ENCODE measurements at regions not wholly inside any gene's neighbourhood (a gene's known extent, or its start where the extent isn't known, plus 50 kb on each side); places are given as distances from the start of the nearest gene placed in this dataset.
"Not testable (repeated sequence)": the region's sequence is repeated elsewhere in the genome, so short reads cannot be mapped to it uniquely, and the experiment has no call there.

- Mint-ChIP-seq H3K9me3 (ENCODE audit: unreplicated experiment) (no peaks in the 10 kb centered on the region), H3K36me3 (ENCODE audit: unreplicated experiment) (peaks cover 2% of the 10 kb centered on the region), H3K4me3 (ENCODE audit: unreplicated experiment) (no peak overlapping the region), H3K27me3 (ENCODE audit: unreplicated experiment) (peaks cover 2% of the 10 kb centered on the region), H3K27ac (ENCODE audit: unreplicated experiment) (no peak overlapping the region), H3K4me1 (ENCODE audit: low read depth, unreplicated experiment) (no peaks in the 10 kb centered on the region)
- DNase-seq = no peak
- TF ChIP-seq CTCF (IDR thresholded peaks at IDR 0.05; ENCODE audit: partially characterized antibody, unreplicated experiment) = no peak
Measured at GRCh38 chr10:125231813-125232475, 71.6 kb upstream of the CTBP2 start.

DNA sequence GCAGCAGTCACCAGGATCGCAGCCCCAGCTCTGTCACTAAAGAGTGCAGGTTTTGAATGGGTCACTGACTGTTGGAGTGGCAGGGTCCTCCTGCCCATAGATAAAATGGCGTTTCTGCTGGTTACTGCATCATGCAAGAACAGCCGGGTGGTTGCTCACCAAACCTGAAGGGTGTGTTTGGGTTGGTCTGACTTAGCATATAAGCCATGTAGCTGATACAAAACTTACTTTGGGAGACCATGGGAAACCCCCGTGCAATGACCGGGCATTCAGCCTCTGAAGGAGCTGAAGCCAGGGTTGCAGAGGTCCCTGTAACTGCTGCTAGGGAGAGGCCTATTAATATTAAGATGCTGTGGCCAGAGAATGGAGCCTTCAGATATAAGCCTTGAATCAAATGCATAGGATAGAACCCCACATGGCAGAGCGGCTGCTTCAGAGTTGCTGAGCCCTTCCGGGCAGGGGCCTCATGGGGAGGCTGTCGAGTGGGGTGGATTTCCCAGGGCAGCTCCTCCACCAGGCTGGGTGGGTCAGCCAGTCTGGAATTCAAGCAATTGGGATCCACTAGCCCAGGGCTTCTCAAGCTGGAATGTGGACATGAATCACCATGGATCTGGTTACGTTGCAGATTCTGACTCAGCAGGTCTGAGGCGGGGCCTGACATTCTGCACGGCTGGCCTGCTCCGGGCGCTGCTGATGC is 70.9 kb upstream of the CTBP2 start:
- H3K4me3 Mint-ChIP-seq (ENCODE audit: unreplicated experiment) = no peak overlapping the region
- no peak for DNase-seq
- H3K27me3 Mint-ChIP-seq (ENCODE audit: unreplicated experiment) = peaks cover 2% of the 10 kb centered on the region
- H3K27ac Mint-ChIP-seq (ENCODE audit: unreplicated experiment) = no peak overlapping the region
- H3K36me3 Mint-ChIP-seq (ENCODE audit: unreplicated experiment) = no peaks in the 10 kb centered on the region
- TF ChIP-seq CTCF (IDR thresholded peaks at IDR 0.05; ENCODE audit: partially characterized antibody, unreplicated experiment) = no peak
- no peaks in the 10 kb centered on the region for H3K4me1 Mint-ChIP-seq (ENCODE audit: low read depth, unreplicated experiment)
- H3K9me3 Mint-ChIP-seq (ENCODE audit: unreplicated experiment) = no peaks in the 10 kb centered on the region

GRCh38 chr10:125230251-125230650 is 69.9 kb upstream of the CTBP2 start:
- no peak for DNase-seq
- H3K4me1 Mint-ChIP-seq (ENCODE audit: low read depth, unreplicated experiment) = no peaks in the 10 kb centered on the region
- H3K9me3 Mint-ChIP-seq (ENCODE audit: unreplicated experiment) = peaks cover 2% of the 10 kb centered on the region
- no peak overlapping the region for H3K27ac Mint-ChIP-seq (ENCODE audit: unreplicated experiment)
- H3K27me3 Mint-ChIP-seq (ENCODE audit: unreplicated experiment) = peaks cover 2% of the 10 kb centered on the region
- H3K36me3 Mint-ChIP-seq (ENCODE audit: unreplicated experiment) = no peaks in the 10 kb centered on the region
- no peak overlapping the region for H3K4me3 Mint-ChIP-seq (ENCODE audit: unreplicated experiment)
- TF ChIP-seq CTCF (IDR thresholded peaks at IDR 0.05; ENCODE audit: partially characterized antibody, unreplicated experiment) = no peak

DNA sequence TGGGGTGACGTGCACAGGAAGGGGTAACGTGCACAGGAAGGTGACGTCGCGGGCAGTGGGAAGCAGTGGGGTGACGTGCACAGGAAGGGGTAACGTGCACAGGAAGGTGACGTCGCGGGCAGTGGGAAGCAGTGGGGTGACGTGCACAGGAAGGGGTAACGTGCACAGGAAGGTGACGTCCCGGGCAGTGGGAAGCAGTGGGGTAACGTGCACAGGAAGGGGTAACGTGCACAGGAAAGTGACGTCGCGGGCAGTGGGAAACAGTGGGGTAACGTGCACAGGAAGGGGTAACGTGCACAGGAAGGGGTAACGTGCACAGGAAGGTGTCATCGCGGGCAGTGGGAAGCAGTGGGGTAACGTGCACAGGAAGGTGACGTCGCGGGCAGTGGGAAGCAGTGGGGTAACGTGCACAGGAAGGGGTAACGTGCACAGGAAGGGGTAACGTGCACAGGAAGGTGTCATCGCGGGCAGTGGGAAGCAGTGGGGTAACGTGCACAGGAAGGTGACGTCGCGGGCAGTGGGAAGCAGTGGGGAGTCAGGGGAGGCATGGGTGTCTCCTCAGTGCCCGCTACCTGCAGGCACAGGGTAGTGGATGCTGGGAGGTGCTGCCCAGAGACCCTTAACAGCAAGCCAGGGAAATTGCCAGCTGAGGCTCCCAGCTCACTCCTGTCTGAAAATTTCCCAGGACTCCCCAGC is 68.0 kb upstream of the CTBP2 start:
- not testable (repeated sequence) for H3K27ac Mint-ChIP-seq (ENCODE audit: unreplicated experiment); H3K36me3 Mint-ChIP-seq (ENCODE audit: unreplicated experiment); H3K4me1 Mint-ChIP-seq (ENCODE audit: low read depth, unreplicated experiment); H3K27me3 Mint-ChIP-seq (ENCODE audit: unreplicated experiment); DNase-seq; H3K9me3 Mint-ChIP-seq (ENCODE audit: unreplicated experiment); H3K4me3 Mint-ChIP-seq (ENCODE audit: unreplicated experiment)

- H3K36me3 Mint-ChIP-seq (ENCODE audit: unreplicated experiment) = no peaks in the 10 kb centered on the region
- DNase-seq = no peak
- peaks cover 9% of the 10 kb centered on the region for H3K4me1 Mint-ChIP-seq (ENCODE audit: low read depth, unreplicated experiment)
- H3K27me3 Mint-ChIP-seq (ENCODE audit: unreplicated experiment) = peaks cover 5% of the 10 kb centered on the region
- H3K4me3 Mint-ChIP-seq (ENCODE audit: unreplicated experiment) = no peak overlapping the region
- H3K9me3 Mint-ChIP-seq (ENCODE audit: unreplicated experiment) = peaks cover 2% of the 10 kb centered on the region
- no peak overlapping the region for H3K27ac Mint-ChIP-seq (ENCODE audit: unreplicated experiment)
- no peak for TF ChIP-seq CTCF (IDR thresholded peaks at IDR 0.05; ENCODE audit: partially characterized antibody, unreplicated experiment)
Measured at GRCh38 chr10:125227546-125227945, 67.2 kb upstream of the CTBP2 start.

All from glutamatergic neuron (in vitro differentiated cells).